Peyer's patch (tissue), 4 donors: ENCODE measurements at regions not wholly inside any gene's neighbourhood (a gene's known extent, or its start where the extent isn't known, plus 50 kb on each side); places are given as distances from the start of the nearest gene placed in this dataset.

Experiments
- CTCF ChIP-seq, 6 experiments: fragments of 450-650 bp in 4 of 6; fragments of 200-600 bp in 2 of 6; sonication (generic) in 1 of 6; IDR thresholded peaks; one replicate each; pipeline ENCODE4 v1.5.1; 2017 to 2019; ENCODE audit warnings: antibody characterized with exemption in 6 of 6, mild to moderate bottlenecking in 3 of 6, moderate library complexity in 1 of 6
- POLR2A ChIP-seq, 2 donors: fragments of 450-650 bp; IDR thresholded peaks; one replicate each; pipeline ENCODE4 v1.5.1; 2017; ENCODE audit warnings: antibody characterized with exemption in 2 of 2, mild to moderate bottlenecking in 2 of 2, moderate library complexity in 2 of 2

- no peak for TF ChIP-seq CTCF (IDR thresholded peaks at IDR 0.05)
- TF ChIP-seq POLR2A (IDR thresholded peaks at IDR 0.05) = no peak
These were observed 263.6 kb upstream of the ZMIZ1 start for GRCh38 chr10:78805176-78805575.
